ENCODE measurements at regions not wholly inside any gene's neighbourhood (a gene's known extent, or its start where the extent isn't known, plus 50 kb on each side); places are given as distances from the start of the nearest gene placed in this dataset.

GRCh38 chr6:134787261-134787877, 162.5 kb downstream of the ALDH8A1 start:
- TF ChIP-seq CTCF (IDR thresholded peaks at IDR 0.05), result no peak
- POLR2A ChIA-PET, result no interaction called here
- Mint-ChIP-seq H3K36me3 (ENCODE audit: low read depth) (no peaks in the 10 kb centered on the region), H3K4me1 (ENCODE audit: low read depth) (no peaks in the 10 kb centered on the region), H3K27ac (no peak overlapping the region), H3K27me3 (peaks cover 2% of the 10 kb centered on the region), H3K4me3 (no peak overlapping the region), H3K9me3 (peaks cover 15% of the 10 kb centered on the region)
- CTCF ChIA-PET, result interaction anchor here (1.0 to 1.1 kb wide), 2 partner anchors 16 to 153 kb away, joined by 3 to 4 read pairs; no protein-coding TSS in a partner anchor
- DNase-seq (no peak), ATAC-seq (no peak)
- intact Hi-C loops (cut with micrococcal nuclease), result no loop called here

- POLR2A ChIA-PET, result no interaction called here
- Mint-ChIP-seq H3K4me1 (ENCODE audit: low read depth) (no peaks in the 10 kb centered on the region), H3K27ac (no peak overlapping the region), H3K36me3 (ENCODE audit: low read depth) (no peaks in the 10 kb centered on the region), H3K4me3 (no peak overlapping the region), H3K9me3 (peaks cover under 1% of the 10 kb centered on the region), H3K27me3 (no peaks in the 10 kb centered on the region)
- no peak for TF ChIP-seq CTCF (IDR thresholded peaks at IDR 0.05)
- ATAC-seq (no peak), DNase-seq (no peak)
- CTCF ChIA-PET, result interaction anchor here (1.4 kb wide), 1 partner anchor 628 kb away, joined by 3 read pairs; no protein-coding TSS in a partner anchor
- intact Hi-C loops (cut with micrococcal nuclease), result no loop called here
Observed at GRCh38 chr6:134784336-134784735, 165.6 kb downstream of the ALDH8A1 start.

DNA sequence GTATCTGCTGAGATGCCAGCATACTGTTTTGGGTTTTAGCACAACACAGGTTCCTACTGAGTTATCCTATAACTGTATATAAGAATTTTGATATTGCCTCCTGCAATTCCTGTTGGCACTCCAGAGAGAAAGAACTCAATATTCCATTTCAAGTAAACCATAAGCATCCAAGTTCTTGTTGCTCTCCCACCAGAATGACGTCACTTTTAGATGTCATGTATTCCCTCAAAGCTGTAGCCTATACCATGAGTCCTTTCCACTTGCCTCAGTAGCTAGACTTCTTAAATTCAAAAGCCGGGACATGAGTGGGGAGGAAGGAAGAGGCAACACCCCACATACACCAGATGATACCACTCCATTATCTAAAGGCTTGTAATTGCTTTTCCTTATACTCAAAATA, 171.5 kb downstream of the ALDH8A1 start:
- Mint-ChIP-seq H3K4me3 (no peak overlapping the region), H3K4me1 (ENCODE audit: low read depth) (no peaks in the 10 kb centered on the region), H3K9me3 (peaks cover 12% of the 10 kb centered on the region), H3K27me3 (peaks cover 1% of the 10 kb centered on the region), H3K36me3 (ENCODE audit: low read depth) (no peaks in the 10 kb centered on the region), H3K27ac (no peak overlapping the region)
- no peak for ATAC-seq
- intact Hi-C loops (cut with micrococcal nuclease), result no loop called here
- TF ChIP-seq CTCF (IDR thresholded peaks at IDR 0.05), result no peak
- POLR2A ChIA-PET, result no interaction called here
- DNase-seq, result no peak
- CTCF ChIA-PET, result no interaction called here

- ChIA-PET CTCF (no interaction called here), POLR2A (no interaction called here)
- DNase-seq (no peak), ATAC-seq (no peak)
- Mint-ChIP-seq H3K27me3 (peaks cover 1% of the 10 kb centered on the region), H3K27ac (no peak overlapping the region), H3K4me3 (no peak overlapping the region), H3K36me3 (ENCODE audit: low read depth) (no peaks in the 10 kb centered on the region), H3K4me1 (ENCODE audit: low read depth) (no peaks in the 10 kb centered on the region), H3K9me3 (peaks cover 10% of the 10 kb centered on the region)
- no peak for TF ChIP-seq CTCF (IDR thresholded peaks at IDR 0.05)
- intact Hi-C loops (cut with micrococcal nuclease), result no loop called here
Observed at GRCh38 chr6:134774201-134774638, 175.7 kb downstream of the ALDH8A1 start.

- no peak overlapping the region for H3K4me3 Mint-ChIP-seq
- peaks cover 4% of the 10 kb centered on the region for H3K9me3 Mint-ChIP-seq
- POLR2A ChIA-PET, result no interaction called here
- CTCF ChIA-PET, result no interaction called here
- no peak for TF ChIP-seq CTCF (IDR thresholded peaks at IDR 0.05)
- H3K36me3 Mint-ChIP-seq (ENCODE audit: low read depth), result no peaks in the 10 kb centered on the region
- H3K27ac Mint-ChIP-seq, result no peak overlapping the region
- H3K27me3 Mint-ChIP-seq, result peaks cover 6% of the 10 kb centered on the region
- intact Hi-C loops (cut with micrococcal nuclease), result no loop called here
- ATAC-seq, result no peak
- no peaks in the 10 kb centered on the region for H3K4me1 Mint-ChIP-seq (ENCODE audit: low read depth)
- DNase-seq, result no peak
Observed at GRCh38 chr6:134772671-134773360, 177.1 kb downstream of the ALDH8A1 start.
